Epithelial cell of esophagus (primary cell): ENCODE measurements at regions not wholly inside any gene's neighbourhood (a gene's known extent, or its start where the extent isn't known, plus 50 kb on each side); places are given as distances from the start of the nearest gene placed in this dataset.

Source experiments
- DNase-seq: peaks from one replicate; pipeline ENCODE4 v3.0.0; 2010; ENCODE audit warnings: low read depth
- H3K4me3 ChIP-seq: 2 replicates; pipeline ENCODE4 v1.5.1; 2011; ENCODE audit warnings: mild to moderate bottlenecking, low read length, control low read depth
- CTCF ChIP-seq: IDR thresholded peaks from 2 replicates; pipeline ENCODE4 v1.5.1; 2011; ENCODE audit warnings: low read depth, mild to moderate bottlenecking, low read length, control low read depth, inconsistent platforms; ENCODE audit not compliant: insufficient read depth; ENCODE audit errors: missing control alignments

DNA sequence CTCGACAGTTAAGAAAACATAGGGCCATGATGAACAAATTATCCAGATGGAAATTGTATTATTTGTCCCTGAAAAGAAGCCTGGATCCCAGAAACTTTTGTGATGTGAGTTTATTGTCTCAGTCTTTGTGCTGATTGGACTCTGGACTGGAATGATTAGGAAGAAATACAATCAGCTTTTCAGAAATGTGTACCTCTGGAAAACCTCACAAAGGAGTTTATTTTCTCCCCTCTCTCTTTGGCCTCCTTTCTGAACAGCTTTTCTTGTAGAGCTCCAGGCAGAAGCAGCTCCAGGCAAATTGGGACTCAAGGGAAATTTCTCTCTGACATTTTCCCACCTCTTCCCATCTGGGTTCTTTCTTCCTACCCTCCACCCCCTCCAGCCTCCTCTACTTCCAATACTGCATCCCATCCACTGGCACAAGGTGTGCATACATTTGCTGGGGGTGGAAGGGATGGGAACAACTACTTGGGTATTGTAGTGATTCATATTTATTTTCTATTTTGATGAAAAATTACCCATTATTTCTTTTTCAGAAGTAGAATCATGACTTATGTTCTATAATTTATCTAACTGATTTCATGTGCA is 119.7 kb downstream of the CD47 start:
- TF ChIP-seq CTCF: no peak
- H3K4me3 ChIP-seq: no peak overlapping the region
- DNase-seq: no peak

DNA sequence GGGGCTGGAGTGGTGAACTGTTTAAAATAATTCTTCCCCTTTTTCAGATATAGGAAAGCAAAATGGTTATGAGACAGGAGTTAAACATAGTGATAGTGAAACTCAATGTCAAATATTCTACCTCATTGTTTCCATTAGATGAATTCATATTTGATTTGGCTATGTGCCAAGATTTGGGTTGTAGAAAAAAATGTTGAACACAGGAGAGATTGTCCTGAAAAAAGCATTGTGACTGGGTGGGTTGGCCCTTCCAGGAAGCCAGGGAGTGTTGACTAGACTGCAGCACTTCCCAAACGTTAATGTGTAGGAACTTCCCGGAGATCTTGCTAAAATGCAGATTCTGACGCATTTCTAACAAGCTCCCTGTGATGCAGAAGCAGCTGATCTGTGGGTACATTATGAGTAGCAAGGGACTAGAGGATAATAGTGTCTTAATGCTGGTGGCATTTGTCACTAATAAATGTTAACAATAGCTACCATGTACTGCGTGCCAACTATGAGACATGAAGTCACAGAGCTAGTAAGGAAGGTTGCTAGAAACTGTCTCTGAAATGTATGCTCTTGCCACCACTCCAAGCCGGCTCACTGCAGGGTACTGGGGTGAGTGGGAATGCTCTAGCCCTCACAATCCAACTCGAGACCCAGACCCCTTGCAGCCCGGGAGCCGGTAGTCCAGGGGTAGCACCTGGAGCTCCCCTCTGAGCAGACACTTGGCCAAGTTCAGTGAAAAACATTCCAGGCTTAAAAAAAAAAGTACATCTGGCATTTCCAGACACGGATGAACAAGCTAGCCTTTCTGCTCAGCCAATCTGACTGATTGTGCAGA is 120.6 kb downstream of the CD47 start:
- no peak for TF ChIP-seq CTCF
- peak; percentile 52 for DNase-seq

GRCh38 chr3:107969525-107969924 is 121.3 kb downstream of the CD47 start:
- no peak for DNase-seq
- H3K4me3 ChIP-seq: no peak overlapping the region
- TF ChIP-seq CTCF: no peak

More for the DNA sequence above, 120.6 kb downstream of the CD47 start:
- H3K4me3 ChIP-seq: no peak overlapping the region

DNA sequence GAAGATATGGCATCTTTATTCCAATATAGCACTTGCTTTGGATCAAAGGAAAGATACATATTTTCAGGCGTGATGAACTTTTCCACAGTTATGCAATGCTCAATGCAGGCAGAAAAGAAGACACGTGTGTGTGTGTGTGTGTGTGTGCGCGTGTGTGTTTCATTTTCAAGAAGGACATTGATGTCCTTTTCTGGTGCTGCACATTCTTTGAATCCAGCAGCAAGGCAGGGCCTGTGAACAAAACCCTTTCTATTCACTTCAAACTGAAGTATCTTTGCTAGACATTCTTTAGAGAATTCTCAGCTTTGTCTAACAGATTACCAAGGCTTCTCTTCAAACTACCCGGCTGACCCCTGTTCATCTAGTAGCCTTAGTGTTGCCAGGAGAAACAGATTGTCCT is 124.6 kb downstream of the CD47 start:
- no peak for DNase-seq
- TF ChIP-seq CTCF: no peak
- H3K4me3 ChIP-seq: no peak overlapping the region

DNA sequence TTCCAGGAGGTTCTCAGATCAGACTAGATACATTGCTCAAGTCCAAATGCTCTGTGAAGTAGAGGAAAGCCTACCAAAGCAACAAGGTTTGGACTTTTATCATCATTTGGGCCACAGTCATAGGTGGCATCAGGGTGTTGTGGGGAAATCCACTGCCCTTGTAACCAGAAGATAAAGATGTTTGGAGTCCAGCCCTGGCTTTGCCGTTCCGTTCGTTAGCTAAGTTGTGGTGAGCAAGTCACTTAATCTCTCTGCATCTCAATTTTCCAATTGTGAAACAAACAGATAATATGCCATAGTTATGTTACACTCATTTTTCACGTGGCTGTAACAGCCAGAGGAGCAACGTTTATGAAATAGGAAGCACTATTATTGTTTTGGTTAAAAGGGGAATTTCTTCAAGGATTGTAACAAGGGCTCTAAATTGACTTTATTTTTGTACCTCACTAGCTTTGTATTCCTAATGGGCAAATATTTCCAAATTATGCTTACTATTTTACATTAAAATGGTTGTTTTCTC is 125.6 kb downstream of the CD47 start:
- DNase-seq: no peak
- no peak overlapping the region for H3K4me3 ChIP-seq
- no peak for TF ChIP-seq CTCF

GRCh38 chr3:107963581-107963980 is 127.2 kb downstream of the CD47 start:
- no peak for DNase-seq
- H3K4me3 ChIP-seq: no peak overlapping the region
- no peak for TF ChIP-seq CTCF

GRCh38 chr3:107962946-107963345 is 127.9 kb downstream of the CD47 start:
- DNase-seq: peak; percentile 73
- TF ChIP-seq CTCF: no peak
- H3K4me3 ChIP-seq: no peak overlapping the region
